ENCODE measurements at regions not wholly inside any gene's neighbourhood (a gene's known extent, or its start where the extent isn't known, plus 50 kb on each side); places are given as distances from the start of the nearest gene placed in this dataset.

DNA sequence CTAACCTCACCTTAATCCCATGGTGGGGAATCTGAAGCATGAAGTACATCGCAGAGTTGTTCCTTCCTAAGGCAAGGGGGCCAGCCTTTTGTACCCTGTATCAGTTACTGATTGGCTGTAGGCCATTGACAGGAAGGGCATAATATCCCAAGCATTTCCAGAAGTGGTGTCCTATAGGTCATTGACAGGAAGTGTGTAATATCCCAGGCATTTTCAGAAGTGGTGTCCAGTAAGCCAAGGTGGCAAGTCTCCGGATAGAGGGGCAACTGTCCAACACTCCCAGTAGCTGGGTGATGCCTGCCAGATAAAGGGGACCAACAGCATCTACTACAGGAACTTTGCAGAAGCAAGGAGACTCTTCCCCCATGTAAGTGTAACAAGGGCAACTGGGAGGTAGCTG is 52.1 kb upstream of the MYRIP start:
- H2AFZ ChIP-seq (ENCODE audit: low read depth, low read length): no peak overlapping the region
- H3K9ac ChIP-seq (ENCODE audit: low read length): no peak overlapping the region

More for the DNA sequence above, 52.1 kb upstream of the MYRIP start:
- Histone ChIP-seq H3K9me2 (ENCODE audit: insufficient read depth, low read length) (no peaks in the 10 kb centered on the region), H3F3A (ENCODE audit: insufficient read depth, low read length, poor library complexity, severe bottlenecking) (no peaks in the 10 kb centered on the region), H3K27me3 (ENCODE audit: insufficient read depth, low read depth, low read length) (no peaks in the 10 kb centered on the region), H3K79me2 (replicated peaks; ENCODE audit: insufficient read depth, low read length) (no peaks in the 10 kb centered on the region), H3K27ac (ENCODE audit: low read length) (no peak overlapping the region), H3K36me3 (ENCODE audit: insufficient read depth, low read length) (no peaks in the 10 kb centered on the region), H4K20me1 (ENCODE audit: insufficient read depth) (no peaks in the 10 kb centered on the region), H3K4me2 (ENCODE audit: low read length) (no peak overlapping the region), H3K9me3 (ENCODE audit: low read length) (no peaks in the 10 kb centered on the region), H3K4me3 (ENCODE audit: low read length) (no peak overlapping the region)
- TF ChIP-seq RAD21 (conservative IDR thresholded peaks at IDR 0.05) (no peak), EZH2 (IDR thresholded peaks at IDR 0.05; ENCODE audit: borderline replicate concordance, insufficient read depth, low read length, poor library complexity, severe bottlenecking) (no peak), MXI1 (conservative IDR thresholded peaks at IDR 0.05; ENCODE audit: poor library complexity, severe bottlenecking) (no peak), CTCF (IDR thresholded peaks at IDR 0.05; ENCODE audit: poor library complexity, severe bottlenecking) (no peak), SMC3 (conservative IDR thresholded peaks at IDR 0.05; ENCODE audit: poor library complexity) (no peak), POLR2AphosphoS5 (IDR thresholded peaks at IDR 0.05) (no peak), EP300 (conservative IDR thresholded peaks at IDR 0.05; ENCODE audit: poor library complexity, severe bottlenecking) (no peak), TAF1 (IDR thresholded peaks at IDR 0.05; ENCODE audit: low read depth) (no peak)
- TF ChIP-seq, protein P1, sequence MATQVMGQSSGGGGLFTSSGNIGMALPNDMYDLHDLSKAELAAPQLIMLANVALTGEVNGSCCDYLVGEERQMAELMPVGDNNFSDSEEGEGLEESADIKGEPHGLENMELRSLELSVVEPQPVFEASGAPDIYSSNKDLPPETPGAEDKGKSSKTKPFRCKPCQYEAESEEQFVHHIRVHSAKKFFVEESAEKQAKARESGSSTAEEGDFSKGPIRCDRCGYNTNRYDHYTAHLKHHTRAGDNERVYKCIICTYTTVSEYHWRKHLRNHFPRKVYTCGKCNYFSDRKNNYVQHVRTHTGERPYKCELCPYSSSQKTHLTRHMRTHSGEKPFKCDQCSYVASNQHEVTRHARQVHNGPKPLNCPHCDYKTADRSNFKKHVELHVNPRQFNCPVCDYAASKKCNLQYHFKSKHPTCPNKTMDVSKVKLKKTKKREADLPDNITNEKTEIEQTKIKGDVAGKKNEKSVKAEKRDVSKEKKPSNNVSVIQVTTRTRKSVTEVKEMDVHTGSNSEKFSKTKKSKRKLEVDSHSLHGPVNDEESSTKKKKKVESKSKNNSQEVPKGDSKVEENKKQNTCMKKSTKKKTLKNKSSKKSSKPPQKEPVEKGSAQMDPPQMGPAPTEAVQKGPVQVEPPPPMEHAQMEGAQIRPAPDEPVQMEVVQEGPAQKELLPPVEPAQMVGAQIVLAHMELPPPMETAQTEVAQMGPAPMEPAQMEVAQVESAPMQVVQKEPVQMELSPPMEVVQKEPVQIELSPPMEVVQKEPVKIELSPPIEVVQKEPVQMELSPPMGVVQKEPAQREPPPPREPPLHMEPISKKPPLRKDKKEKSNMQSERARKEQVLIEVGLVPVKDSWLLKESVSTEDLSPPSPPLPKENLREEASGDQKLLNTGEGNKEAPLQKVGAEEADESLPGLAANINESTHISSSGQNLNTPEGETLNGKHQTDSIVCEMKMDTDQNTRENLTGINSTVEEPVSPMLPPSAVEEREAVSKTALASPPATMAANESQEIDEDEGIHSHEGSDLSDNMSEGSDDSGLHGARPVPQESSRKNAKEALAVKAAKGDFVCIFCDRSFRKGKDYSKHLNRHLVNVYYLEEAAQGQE (IDR thresholded peaks at IDR 0.05; ENCODE audit: borderline replicate concordance): no peak

All from neural cell (in vitro differentiated cells).